Astrocyte (in vitro differentiated cells and primary cell): ENCODE measurements at regions not wholly inside any gene's neighbourhood (a gene's known extent, or its start where the extent isn't known, plus 50 kb on each side); places are given as distances from the start of the nearest gene placed in this dataset.

ENCODE experiments used
- EZH2 ChIP-seq: IDR thresholded peaks from 2 replicates; pipeline ENCODE4 v1.6.1; 2012; ENCODE audit warnings: mild to moderate bottlenecking, low read length, inconsistent platforms; ENCODE audit not compliant: insufficient read depth
- TF ChIP-seq, protein P1 (sequence below): IDR thresholded peaks from 2 replicates; pipeline ENCODE4 v1.5.1; 2011; ENCODE audit warnings: low read depth, mild to moderate bottlenecking, inconsistent platforms, low read length, moderate library complexity; ENCODE audit not compliant: insufficient read depth

DNA sequence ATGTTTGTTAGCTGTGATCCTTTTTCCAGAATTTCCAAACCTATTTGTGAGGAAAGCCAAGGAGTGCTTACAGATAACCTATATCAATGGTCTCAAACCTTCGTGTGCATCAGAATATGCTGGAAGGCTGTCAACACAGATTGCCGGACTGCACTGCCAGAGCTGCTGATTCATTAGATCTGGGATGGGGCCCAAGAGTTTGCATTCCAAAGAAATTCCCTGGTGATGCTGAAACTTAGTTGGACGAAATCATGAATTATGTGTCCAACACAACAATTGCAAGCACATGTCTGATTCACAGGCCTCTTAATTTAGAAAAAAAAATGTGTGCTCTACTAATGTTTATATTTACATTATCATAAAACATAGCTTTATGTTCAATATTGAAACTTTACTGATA, 544.0 kb upstream of the AMOT start:
- TF ChIP-seq, protein P1, sequence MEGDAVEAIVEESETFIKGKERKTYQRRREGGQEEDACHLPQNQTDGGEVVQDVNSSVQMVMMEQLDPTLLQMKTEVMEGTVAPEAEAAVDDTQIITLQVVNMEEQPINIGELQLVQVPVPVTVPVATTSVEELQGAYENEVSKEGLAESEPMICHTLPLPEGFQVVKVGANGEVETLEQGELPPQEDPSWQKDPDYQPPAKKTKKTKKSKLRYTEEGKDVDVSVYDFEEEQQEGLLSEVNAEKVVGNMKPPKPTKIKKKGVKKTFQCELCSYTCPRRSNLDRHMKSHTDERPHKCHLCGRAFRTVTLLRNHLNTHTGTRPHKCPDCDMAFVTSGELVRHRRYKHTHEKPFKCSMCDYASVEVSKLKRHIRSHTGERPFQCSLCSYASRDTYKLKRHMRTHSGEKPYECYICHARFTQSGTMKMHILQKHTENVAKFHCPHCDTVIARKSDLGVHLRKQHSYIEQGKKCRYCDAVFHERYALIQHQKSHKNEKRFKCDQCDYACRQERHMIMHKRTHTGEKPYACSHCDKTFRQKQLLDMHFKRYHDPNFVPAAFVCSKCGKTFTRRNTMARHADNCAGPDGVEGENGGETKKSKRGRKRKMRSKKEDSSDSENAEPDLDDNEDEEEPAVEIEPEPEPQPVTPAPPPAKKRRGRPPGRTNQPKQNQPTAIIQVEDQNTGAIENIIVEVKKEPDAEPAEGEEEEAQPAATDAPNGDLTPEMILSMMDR: no peak
- TF ChIP-seq EZH2: no peak
